Pancreas (tissue), 10 donors: ENCODE measurements at regions not wholly inside any gene's neighbourhood (a gene's known extent, or its start where the extent isn't known, plus 50 kb on each side); places are given as distances from the start of the nearest gene placed in this dataset.
"Not testable (repeated sequence)": the region's sequence is repeated elsewhere in the genome, so short reads cannot be mapped to it uniquely, and the experiment has no call there.

Source experiments
- ATAC-seq, 4 donors: fragments of 200-7000 bp; cut with Tn5 transposase; one replicate each; pipeline versions ENCODE4 v1.8.0 to v1.9.1; 2020; ENCODE audit warnings: mild to moderate bottlenecking in 4 of 4, moderate library complexity in 4 of 4
- DNase-seq, 6 donors: peaks; one replicate each; pipeline ENCODE4 v3.0.0-alpha.2; 2020
- FAIRE-seq: peaks from 2 replicates; lab custom pipeline; 2012; peaks lifted over from hg19 to GRCh38; lab: Jason Lieb, UNC
- H3K27ac ChIP-seq, 4 donors: fragments of 200-600 bp; sonication (generic); 1 replicate in 3 of 4; 2 replicates in 1 of 4; pipeline versions ENCODE4 v1.5.0 to v1.8.0; 2020
- H3K27me3 ChIP-seq, 4 donors: fragments of 200-600 bp; one replicate each; pipeline ENCODE4 v1.8.0; 2021
- H3K36me3 ChIP-seq, 3 donors: fragments of 200-600 bp; sonication (generic) in 1 of 3; one replicate each; pipeline versions ENCODE4 v1.5.0 to v1.8.0; 2020 to 2021
- H3K4me1 ChIP-seq, 3 donors: fragments of 200-600 bp; one replicate each; pipeline ENCODE4 v1.8.0; 2021
- H3K4me3 ChIP-seq, 4 donors: fragments of 200-600 bp; sonication (generic) in 2 of 4; one replicate each; pipeline versions ENCODE4 v1.5.0 to v1.8.0; 2020 to 2021
- H3K9me3 ChIP-seq, 4 donors: fragments of 200-600 bp; one replicate each; pipeline ENCODE4 v1.8.0; 2021
- WGBS, 2 donors: extraction: QIAGEN DNeasy Blood & Tissue Kit; methylation state at CpG; one replicate each; pipeline ENCODE4 v1.1.7; 2013; 5-methylcytosine and 5-hydroxymethylcytosine counted together
- intact Hi-C, 3 donors: fragments of 100-400 bp; cut with DNase I; formaldehyde crosslinking; loops; one replicate each; pipeline versions ENCODE4 v1.11.1 to v1.14.2; 2022
- TF ChIP-seq, protein P1 (sequence below), 4 donors: fragments of 200-600 bp; sonication (generic) in 3 of 4; IDR thresholded peaks; one replicate each; pipeline versions ENCODE4 v1.5.0 to v1.8.0; 2021; ENCODE audit warnings: antibody characterized with exemption in 4 of 4
- donor health status: healthy with polysubstance abuse.
- donor health status: DM: no; HTN: no; CAD: no; lungs with moderate emphysema.
- donor health status: DM: no; HTN: no; CAD: no.
- donor health status: control.
- donor health status: control.
- donor health status: Bipolar disorder and iron deficiency.
- donor health status: DM: yes; HTN: yes; CAD: no.
- donor health status: DM: no; HTN: no; CAD: no.
- donor health status: DM: no; HTN: no; CAD: no.
- donor health status: DM: yes; HTN: yes; CAD: no.

DNA sequence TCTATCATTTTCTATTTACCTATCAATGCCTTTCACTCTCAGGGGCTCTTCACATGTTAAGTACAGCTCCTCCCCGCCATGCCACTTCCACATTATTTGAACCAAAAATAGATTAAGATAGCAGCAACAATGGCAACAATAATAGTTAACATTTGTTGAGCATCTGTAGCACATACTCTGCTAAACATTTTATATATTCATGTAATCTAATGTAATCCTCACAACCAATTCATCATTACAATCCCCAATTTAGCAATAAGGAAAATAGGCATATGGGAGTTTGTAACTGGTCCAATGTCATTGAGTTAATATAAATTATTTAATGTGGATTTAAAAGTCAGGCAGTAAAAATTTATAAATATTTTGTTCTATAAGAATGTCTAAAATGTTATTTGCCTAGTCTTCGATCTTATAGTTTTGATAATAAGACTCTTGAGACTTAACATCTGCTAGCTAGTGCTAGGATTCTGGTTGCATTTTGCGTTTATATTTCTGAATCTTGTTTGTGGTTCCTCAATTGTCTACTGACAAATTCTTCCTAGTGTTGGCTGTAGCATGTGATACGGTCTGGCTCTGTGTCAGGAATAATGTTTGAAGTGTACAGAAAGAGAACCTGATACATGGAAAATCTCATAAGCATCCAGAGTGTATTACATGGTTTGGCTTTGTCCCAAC, 621.5 kb upstream of the LUZP2 start:
- TF ChIP-seq, protein P1, sequence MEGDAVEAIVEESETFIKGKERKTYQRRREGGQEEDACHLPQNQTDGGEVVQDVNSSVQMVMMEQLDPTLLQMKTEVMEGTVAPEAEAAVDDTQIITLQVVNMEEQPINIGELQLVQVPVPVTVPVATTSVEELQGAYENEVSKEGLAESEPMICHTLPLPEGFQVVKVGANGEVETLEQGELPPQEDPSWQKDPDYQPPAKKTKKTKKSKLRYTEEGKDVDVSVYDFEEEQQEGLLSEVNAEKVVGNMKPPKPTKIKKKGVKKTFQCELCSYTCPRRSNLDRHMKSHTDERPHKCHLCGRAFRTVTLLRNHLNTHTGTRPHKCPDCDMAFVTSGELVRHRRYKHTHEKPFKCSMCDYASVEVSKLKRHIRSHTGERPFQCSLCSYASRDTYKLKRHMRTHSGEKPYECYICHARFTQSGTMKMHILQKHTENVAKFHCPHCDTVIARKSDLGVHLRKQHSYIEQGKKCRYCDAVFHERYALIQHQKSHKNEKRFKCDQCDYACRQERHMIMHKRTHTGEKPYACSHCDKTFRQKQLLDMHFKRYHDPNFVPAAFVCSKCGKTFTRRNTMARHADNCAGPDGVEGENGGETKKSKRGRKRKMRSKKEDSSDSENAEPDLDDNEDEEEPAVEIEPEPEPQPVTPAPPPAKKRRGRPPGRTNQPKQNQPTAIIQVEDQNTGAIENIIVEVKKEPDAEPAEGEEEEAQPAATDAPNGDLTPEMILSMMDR (IDR thresholded peaks at IDR 0.05), result no peak
- intact Hi-C loops, result no loop called here
- Histone ChIP-seq H3K27me3 (no peaks in the 10 kb centered on the region), H3K4me1 (no peaks in the 10 kb centered on the region), H3K4me3 (no peak overlapping the region), H3K9me3 (no peaks in the 10 kb centered on the region), H3K27ac (no peak overlapping the region), H3K36me3 (no peaks in the 10 kb centered on the region)
- FAIRE-seq, result no peak
- 62 to 81% methylated on average over 4 of the region's 4 CpGs for WGBS, 2 donors
- ATAC-seq, result no peak
- no peak for DNase-seq

DNA sequence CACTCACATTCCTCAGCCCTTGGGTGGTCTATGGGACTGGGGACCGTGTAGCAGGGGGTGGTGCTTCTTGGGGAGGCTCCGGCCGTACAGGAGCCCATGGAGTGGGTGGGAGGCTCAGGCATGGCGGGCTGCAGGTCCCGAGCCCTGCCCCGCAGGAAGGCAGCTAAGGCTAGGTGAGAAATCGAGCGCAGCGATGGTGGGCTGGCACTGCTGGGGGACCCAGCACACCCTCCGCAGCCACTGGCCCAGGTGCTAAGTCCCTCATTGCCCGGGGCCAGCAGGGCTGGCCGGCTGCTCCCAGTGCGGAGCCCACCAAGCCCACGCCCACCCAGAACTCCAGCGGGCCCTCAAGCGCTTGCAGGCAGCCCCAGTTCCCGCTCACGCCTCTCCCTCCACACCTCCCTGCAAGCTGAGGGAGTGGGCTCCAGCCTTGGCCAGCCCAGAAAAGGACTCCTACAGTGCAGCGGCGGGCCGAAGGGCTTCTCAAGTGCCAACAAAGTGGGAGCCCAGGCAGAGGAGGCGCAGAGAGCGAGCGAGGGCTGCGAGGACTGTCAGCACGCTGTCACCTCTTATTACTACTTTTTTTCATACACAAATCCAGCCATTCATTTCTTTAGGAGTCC, 613.3 kb upstream of the LUZP2 start:
- peak in 2 of 6 donors; percentile 25 to 53 for DNase-seq
- intact Hi-C loops, H3K27ac ChIP-seq, H3K4me1 ChIP-seq, H3K4me3 ChIP-seq, H3K27me3 ChIP-seq, ATAC-seq, FAIRE-seq, H3K9me3 ChIP-seq, H3K36me3 ChIP-seq: not testable (repeated sequence)
- 91 to 92% methylated on average over 26 of the region's 26 CpGs for WGBS, 2 donors

DNA sequence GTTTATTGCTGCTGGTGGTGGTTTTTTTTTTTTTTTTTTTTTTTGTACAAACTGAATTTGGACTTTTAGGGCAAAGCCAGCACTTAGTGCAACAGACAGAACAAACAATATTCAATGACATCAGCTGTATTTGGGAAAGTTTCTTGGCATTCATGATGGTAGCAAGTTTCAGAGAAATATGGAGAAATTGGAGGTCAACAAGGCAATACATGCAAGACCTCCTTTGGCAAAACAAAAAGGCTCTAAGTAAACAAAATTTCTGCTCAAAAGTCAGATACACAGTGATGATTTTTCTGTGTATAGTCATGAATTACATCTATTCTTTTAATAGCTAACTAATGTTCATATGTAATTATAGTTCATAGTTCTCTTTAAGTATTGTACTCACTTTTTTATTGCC, 612.5 kb upstream of the LUZP2 start:
- Histone ChIP-seq H3K4me1 (no peaks in the 10 kb centered on the region), H3K27ac (no peak overlapping the region), H3K9me3 (no peaks in the 10 kb centered on the region), H3K27me3 (no peaks in the 10 kb centered on the region), H3K36me3 (no peaks in the 10 kb centered on the region), H3K4me3 (no peak overlapping the region)
- ATAC-seq (no peak), DNase-seq (no peak), FAIRE-seq (no peak)
- TF ChIP-seq, protein P1 (IDR thresholded peaks at IDR 0.05), result no peak
- intact Hi-C loops, result no loop called here

DNA sequence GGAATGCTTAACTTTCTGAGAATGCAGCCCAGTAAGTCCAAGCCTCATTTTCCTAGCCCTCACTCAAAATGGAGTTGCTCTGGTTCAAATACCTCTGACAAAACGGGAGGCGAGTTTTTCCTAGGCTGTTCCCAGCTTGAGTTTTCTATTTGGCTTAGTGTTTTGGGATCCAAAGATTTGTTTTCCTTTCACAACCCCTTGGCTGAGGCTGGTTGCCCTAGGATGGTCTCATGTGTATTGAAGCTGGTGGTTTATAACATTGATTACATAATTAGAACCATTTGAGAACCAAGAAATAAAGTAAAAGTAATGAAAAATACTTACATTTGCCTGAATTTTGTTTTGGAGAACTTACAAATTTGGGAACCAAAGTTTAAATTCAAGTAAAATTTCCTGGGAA, 611.1 kb upstream of the LUZP2 start:
- no peaks in the 10 kb centered on the region for H3K9me3 ChIP-seq
- H3K27me3 ChIP-seq, result no peaks in the 10 kb centered on the region
- no peak for ATAC-seq
- no peaks in the 10 kb centered on the region for H3K36me3 ChIP-seq
- no peak for DNase-seq
- H3K4me3 ChIP-seq, result no peak overlapping the region
- 67 to 87% methylated on average over 2 of the region's 2 CpGs for WGBS, 2 donors
- H3K4me1 ChIP-seq, result no peaks in the 10 kb centered on the region
- FAIRE-seq, result no peak
- TF ChIP-seq, protein P1 (IDR thresholded peaks at IDR 0.05), result no peak
- intact Hi-C loops, result no loop called here
- no peak overlapping the region for H3K27ac ChIP-seq

DNA sequence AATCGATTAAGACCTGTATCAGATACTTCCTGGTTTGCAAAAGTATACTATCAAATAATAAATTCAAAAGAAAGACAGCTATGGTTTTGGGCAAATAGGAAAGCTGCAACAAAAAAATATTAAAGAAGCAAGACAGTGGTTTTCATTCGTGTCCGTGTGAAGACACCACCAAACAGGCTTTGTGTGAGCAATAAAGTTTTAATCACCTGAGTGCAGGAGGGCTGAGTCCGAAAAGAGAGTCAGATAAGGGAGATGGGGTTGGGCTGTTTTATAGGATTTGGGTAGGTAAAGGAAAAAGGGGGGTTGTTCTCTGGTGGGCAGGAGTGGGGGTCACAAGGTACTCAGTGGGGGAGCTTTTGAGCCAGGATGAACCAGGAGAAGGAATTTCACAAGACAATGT, 609.7 kb upstream of the LUZP2 start:
- H3K4me3 ChIP-seq, ATAC-seq, H3K4me1 ChIP-seq, H3K27me3 ChIP-seq, H3K9me3 ChIP-seq, DNase-seq, intact Hi-C loops, H3K36me3 ChIP-seq, H3K27ac ChIP-seq, FAIRE-seq: not testable (repeated sequence)
- 74 to 79% methylated on average over 4 of the region's 4 CpGs for WGBS, 2 donors

DNA sequence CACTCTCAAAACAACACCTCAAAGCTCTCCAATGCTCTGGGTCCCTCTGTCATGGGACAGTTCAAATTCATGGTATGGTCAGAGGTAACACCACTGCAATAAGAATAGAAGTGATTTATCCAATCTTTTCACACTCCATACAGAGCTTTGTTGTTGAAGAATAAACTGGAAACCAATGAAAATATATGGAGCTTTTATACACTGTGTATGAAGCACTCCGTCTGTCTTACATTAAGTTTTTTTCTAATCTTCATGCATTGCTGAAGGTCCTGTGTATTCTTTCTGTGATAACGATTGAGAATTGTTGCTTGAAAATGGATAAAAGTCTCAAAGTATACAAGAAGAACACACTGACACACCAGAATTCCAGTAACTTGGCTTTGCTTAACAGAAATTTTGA, 603.7 kb upstream of the LUZP2 start:
- FAIRE-seq, result no peak
- ATAC-seq, result no peak
- no peak for DNase-seq
- intact Hi-C loops, result no loop called here
- Histone ChIP-seq H3K9me3 (no peaks in the 10 kb centered on the region), H3K27me3 (no peaks in the 10 kb centered on the region), H3K4me3 (no peak overlapping the region), H3K4me1 (no peaks in the 10 kb centered on the region), H3K27ac (no peak overlapping the region), H3K36me3 (no peaks in the 10 kb centered on the region)
- WGBS, 2 donors, result 61 to 82% methylated on average over 2 of the region's 2 CpGs
- TF ChIP-seq, protein P1 (IDR thresholded peaks at IDR 0.05), result no peak
